Glutamatergic neuron (in vitro differentiated cells): ENCODE measurements at regions not wholly inside any gene's neighbourhood (a gene's known extent, or its start where the extent isn't known, plus 50 kb on each side); places are given as distances from the start of the nearest gene placed in this dataset.

ENCODE experiments used
- DNase-seq: peaks from one replicate; pipeline ENCODE4 v3.0.0; 2022
- H3K27ac Mint-ChIP-seq: one replicate; pipeline ENCODE4 v1.8.0; 2020; ENCODE audit warnings: mild to moderate bottlenecking, mixed read lengths, inconsistent platforms; ENCODE audit not compliant: unreplicated experiment
- H3K27me3 Mint-ChIP-seq: one replicate; pipeline ENCODE4 v1.8.0; 2020; ENCODE audit warnings: mild to moderate bottlenecking, moderate library complexity, mixed read lengths, inconsistent platforms; ENCODE audit not compliant: unreplicated experiment
- H3K36me3 Mint-ChIP-seq: one replicate; pipeline ENCODE4 v1.8.0; 2020; ENCODE audit warnings: mild to moderate bottlenecking, mixed read lengths, inconsistent platforms; ENCODE audit not compliant: unreplicated experiment
- H3K4me1 Mint-ChIP-seq: one replicate; pipeline ENCODE4 v1.8.0; 2020; ENCODE audit warnings: mild to moderate bottlenecking, low read depth, mixed read lengths, inconsistent platforms; ENCODE audit not compliant: unreplicated experiment
- H3K4me3 Mint-ChIP-seq: one replicate; pipeline ENCODE4 v1.8.0; 2020; ENCODE audit warnings: mild to moderate bottlenecking, mixed read lengths, inconsistent platforms; ENCODE audit not compliant: unreplicated experiment
- H3K9me3 Mint-ChIP-seq: one replicate; pipeline ENCODE4 v1.8.0; 2020; ENCODE audit warnings: mild to moderate bottlenecking, moderate library complexity, mixed read lengths, inconsistent platforms; ENCODE audit not compliant: unreplicated experiment
- CTCF ChIP-seq: fragments of 200-600 bp; sonication (generic); IDR thresholded peaks from one replicate; pipeline ENCODE4 v1.5.0; 2021; ENCODE audit not compliant: partially characterized antibody, unreplicated experiment

- Mint-ChIP-seq H3K4me1 (peaks cover 22% of the 10 kb centered on the region), H3K36me3 (peaks cover 16% of the 10 kb centered on the region), H3K27me3 (peaks cover 3% of the 10 kb centered on the region), H3K9me3 (peaks cover 3% of the 10 kb centered on the region), H3K4me3 (no peak overlapping the region), H3K27ac (no peak overlapping the region)
- no peak for DNase-seq
- no peak for TF ChIP-seq CTCF
Measured at GRCh38 chr20:47861116-47861515, 75.8 kb upstream of the SULF2 start.

GRCh38 chr20:47860049-47860830, 75.0 kb upstream of the SULF2 start:
- no peak for DNase-seq
- peaks cover 15% of the 10 kb centered on the region for H3K4me1 Mint-ChIP-seq
- H3K9me3 Mint-ChIP-seq, result peaks cover under 1% of the 10 kb centered on the region
- H3K4me3 Mint-ChIP-seq, result no peak overlapping the region
- TF ChIP-seq CTCF, result no peak
- no peak overlapping the region for H3K27ac Mint-ChIP-seq
- peaks cover 1% of the 10 kb centered on the region for H3K27me3 Mint-ChIP-seq
- H3K36me3 Mint-ChIP-seq, result peaks cover 16% of the 10 kb centered on the region

- Mint-ChIP-seq H3K27ac (no peak overlapping the region), H3K27me3 (peaks cover 6% of the 10 kb centered on the region)
Measured at GRCh38 chr20:47859278-47859677, 74.0 kb upstream of the SULF2 start.

GRCh38 chr20:47857569-47858464, 72.5 kb upstream of the SULF2 start:
- TF ChIP-seq CTCF, result no peak
- Mint-ChIP-seq H3K27me3 (peaks cover 8% of the 10 kb centered on the region), H3K27ac (peak overlapping the region; percentile 56)

More at GRCh38 chr20:47859278-47859677, 74.0 kb upstream of the SULF2 start:
- no peak overlapping the region for H3K4me3 Mint-ChIP-seq
- H3K4me1 Mint-ChIP-seq, result peaks cover 15% of the 10 kb centered on the region
- no peak for TF ChIP-seq CTCF
- H3K36me3 Mint-ChIP-seq, result peaks cover 16% of the 10 kb centered on the region
- no peak for DNase-seq
- peaks cover 4% of the 10 kb centered on the region for H3K9me3 Mint-ChIP-seq

More at GRCh38 chr20:47857569-47858464, 72.5 kb upstream of the SULF2 start:
- no peak for DNase-seq
- Mint-ChIP-seq H3K4me3 (no peak overlapping the region), H3K36me3 (peaks cover 10% of the 10 kb centered on the region), H3K4me1 (peaks cover 12% of the 10 kb centered on the region), H3K9me3 (peaks cover 5% of the 10 kb centered on the region)
